PC-9 (cell line): ENCODE measurements at regions not wholly inside any gene's neighbourhood (a gene's known extent, or its start where the extent isn't known, plus 50 kb on each side); places are given as distances from the start of the nearest gene placed in this dataset.

ENCODE experiments used
- EZH2 ChIP-seq: fragments of 200-600 bp; sonication (generic); IDR thresholded peaks from 2 replicates; pipeline ENCODE4 v1.8.0; 2017; ENCODE audit warnings: antibody characterized with exemption, low read depth
- TF ChIP-seq, protein P1 (sequence below): fragments of 200-600 bp; sonication (generic); conservative IDR thresholded peaks from 2 replicates; pipeline ENCODE4 v1.6.1; 2017; ENCODE audit warnings: mixed run types, antibody characterized with exemption, mild to moderate bottlenecking, moderate library complexity

DNA sequence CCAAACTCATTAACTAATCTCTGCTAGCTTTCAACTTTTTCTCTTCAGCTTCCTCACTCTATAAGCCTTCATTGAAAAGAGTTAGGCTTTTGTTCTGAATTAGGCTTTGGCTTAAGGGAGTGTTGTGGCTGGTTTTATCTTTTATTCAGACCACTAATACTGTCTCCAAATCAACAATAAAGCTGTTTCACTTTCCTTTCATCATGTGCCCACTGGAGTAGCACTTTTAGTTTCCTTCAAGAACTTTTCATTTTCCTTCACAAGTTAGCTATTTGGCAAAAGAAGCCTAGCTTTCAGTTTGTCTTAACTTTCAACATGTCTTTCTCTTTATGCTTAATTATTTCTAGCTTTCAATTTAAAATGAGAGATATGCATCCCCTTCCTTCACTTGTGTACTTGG is 271.7 kb upstream of the FSIP2 start:
- TF ChIP-seq, protein P1, sequence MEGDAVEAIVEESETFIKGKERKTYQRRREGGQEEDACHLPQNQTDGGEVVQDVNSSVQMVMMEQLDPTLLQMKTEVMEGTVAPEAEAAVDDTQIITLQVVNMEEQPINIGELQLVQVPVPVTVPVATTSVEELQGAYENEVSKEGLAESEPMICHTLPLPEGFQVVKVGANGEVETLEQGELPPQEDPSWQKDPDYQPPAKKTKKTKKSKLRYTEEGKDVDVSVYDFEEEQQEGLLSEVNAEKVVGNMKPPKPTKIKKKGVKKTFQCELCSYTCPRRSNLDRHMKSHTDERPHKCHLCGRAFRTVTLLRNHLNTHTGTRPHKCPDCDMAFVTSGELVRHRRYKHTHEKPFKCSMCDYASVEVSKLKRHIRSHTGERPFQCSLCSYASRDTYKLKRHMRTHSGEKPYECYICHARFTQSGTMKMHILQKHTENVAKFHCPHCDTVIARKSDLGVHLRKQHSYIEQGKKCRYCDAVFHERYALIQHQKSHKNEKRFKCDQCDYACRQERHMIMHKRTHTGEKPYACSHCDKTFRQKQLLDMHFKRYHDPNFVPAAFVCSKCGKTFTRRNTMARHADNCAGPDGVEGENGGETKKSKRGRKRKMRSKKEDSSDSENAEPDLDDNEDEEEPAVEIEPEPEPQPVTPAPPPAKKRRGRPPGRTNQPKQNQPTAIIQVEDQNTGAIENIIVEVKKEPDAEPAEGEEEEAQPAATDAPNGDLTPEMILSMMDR: no peak
- no peak for TF ChIP-seq EZH2
